Urinary bladder (tissue), 4 donors: ENCODE measurements at regions not wholly inside any gene's neighbourhood (a gene's known extent, or its start where the extent isn't known, plus 50 kb on each side); places are given as distances from the start of the nearest gene placed in this dataset. TPM values are rescaled to one million over a fixed set of nuclear protein-coding genes. Genes with fewer than 3 reads are reported as not detected.
"Not testable (repeated sequence)": the region's sequence is repeated elsewhere in the genome, so short reads cannot be mapped to it uniquely, and the experiment has no call there.

Experiments
- DNase-seq: peaks from one replicate; pipeline ENCODE4 v3.0.0-alpha.2; 2015; ENCODE audit errors: extremely low spot score
- H3K27ac ChIP-seq: one replicate; pipeline ENCODE4 v1.5.1; 2013; ENCODE audit warnings: low read depth, mild to moderate bottlenecking, moderate library complexity
- H3K36me3 ChIP-seq: one replicate; pipeline ENCODE4 v1.6.1; 2013; ENCODE audit warnings: mild to moderate bottlenecking, moderate library complexity; ENCODE audit not compliant: insufficient read depth
- H3K4me1 ChIP-seq: one replicate; pipeline ENCODE4 v1.6.1; 2013; ENCODE audit warnings: mild to moderate bottlenecking, moderate library complexity; ENCODE audit not compliant: insufficient read depth
- H3K4me3 ChIP-seq: one replicate; pipeline ENCODE4 v1.5.1; 2013; ENCODE audit warnings: low read depth, low read length
- WGBS: extraction: QIAGEN DNeasy Blood & Tissue Kit; methylation state at CpG from one replicate; pipeline ENCODE4 v1.1.7; 2013; 5-methylcytosine and 5-hydroxymethylcytosine counted together
- small RNA-seq: library from RNA; depleted of rRNA; stranded (forward); fragments of <200 nt; gene quantifications from one replicate; pipeline ENCODE3, GENCODE V24; 2014
- donor health status: healthy with polysubstance abuse.
- donor health status: healthy.

DNA sequence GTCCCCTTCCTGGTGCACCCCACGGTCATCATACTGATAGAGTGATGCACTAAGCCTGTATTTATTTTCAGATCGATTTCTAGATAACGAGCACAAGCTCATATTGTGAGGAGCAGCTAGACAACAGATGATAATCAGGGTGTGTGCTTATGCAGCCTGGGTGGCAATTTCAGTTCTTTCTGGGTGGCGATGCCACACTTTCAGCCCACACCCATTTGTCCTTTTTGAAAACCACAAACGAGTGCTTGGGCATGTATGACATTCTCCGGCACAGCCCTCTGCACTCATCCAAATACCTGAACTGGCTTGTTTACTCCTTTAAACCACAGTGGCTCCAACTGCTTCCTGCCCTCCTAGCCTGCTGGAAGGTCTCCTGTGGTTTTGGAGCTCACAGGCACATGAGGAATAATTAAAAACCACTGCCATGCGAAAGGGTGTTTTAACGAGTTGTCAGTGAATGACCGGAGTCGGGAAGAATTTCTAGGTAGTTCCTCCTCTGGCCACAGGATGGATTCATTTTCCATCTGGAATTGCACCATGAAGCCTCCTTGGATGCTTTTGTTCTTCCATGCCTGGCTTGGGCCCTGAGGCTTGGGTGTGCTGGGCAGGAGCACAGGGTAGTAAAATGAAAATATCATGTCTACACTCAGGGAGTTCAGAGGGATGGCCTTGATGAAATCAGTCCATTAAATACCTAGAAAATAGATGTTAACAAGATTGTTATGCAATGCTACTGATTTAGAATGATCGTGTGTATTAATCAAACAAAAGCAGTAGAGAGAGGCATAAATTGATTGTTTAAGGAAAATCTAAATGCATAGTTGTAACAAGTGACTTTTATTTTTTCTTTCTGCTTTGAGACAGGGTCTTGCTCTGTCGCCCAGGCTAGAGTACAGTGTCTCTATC, 52.4 kb upstream of the ITGB1 start:
- Histone ChIP-seq H3K4me3 (no peak overlapping the region), H3K4me1 (no peaks in the 10 kb centered on the region), H3K36me3 (no peaks in the 10 kb centered on the region), H3K27ac (no peak overlapping the region)
- no peak for DNase-seq
- WGBS: 49% methylated on average over 12 of the region's 12 CpGs

GRCh38 chr10:33009244-33010131, 51.5 kb upstream of the ITGB1 start:
- no peaks in the 10 kb centered on the region for H3K4me1 ChIP-seq
- H3K36me3 ChIP-seq: no peaks in the 10 kb centered on the region
- 33% methylated on average over 5 of the region's 5 CpGs for WGBS
- H3K4me3 ChIP-seq: no peak overlapping the region
- no peak for DNase-seq
- no peak overlapping the region for H3K27ac ChIP-seq

GRCh38 chr10:33008499-33009243, 50.6 kb upstream of the ITGB1 start:
- Histone ChIP-seq H3K4me3 (no peak overlapping the region), H3K4me1 (no peaks in the 10 kb centered on the region), H3K27ac (no peak overlapping the region), H3K36me3 (no peaks in the 10 kb centered on the region)
- no peak for DNase-seq
- 25% methylated on average over 9 of the region's 9 CpGs for WGBS

- not testable (repeated sequence) for H3K4me1 ChIP-seq, DNase-seq, H3K36me3 ChIP-seq, H3K4me3 ChIP-seq, H3K27ac ChIP-seq
- WGBS: 96% methylated on average over 9 of the region's 9 CpGs
Measured at GRCh38 chr10:33007731-33008381, 49.8 kb upstream of the ITGB1 start.

Small RNAs in the stretch of these regions (small RNA-seq; reads per million reads assigned to genes)
- gene AL365203.1 (not detected), gene MTND4LP11 (not detected), gene RN7SL847P (not detected)
